GM21786 (cell line): ENCODE measurements at regions not wholly inside any gene's neighbourhood (a gene's known extent, or its start where the extent isn't known, plus 50 kb on each side); places are given as distances from the start of the nearest gene placed in this dataset.
"Not testable (repeated sequence)": the region's sequence is repeated elsewhere in the genome, so short reads cannot be mapped to it uniquely, and the experiment has no call there.

ENCODE experiments used
- ATAC-seq: cut with Tn5 transposase; IDR thresholded peaks from one replicate; pipeline ENCODE4 v1.9.1; 2021; ENCODE audit not compliant: unreplicated experiment

GRCh38 chr2:242043538-242044312, 174.2 kb downstream of the RTP5 start:
- no peak for ATAC-seq

DNA sequence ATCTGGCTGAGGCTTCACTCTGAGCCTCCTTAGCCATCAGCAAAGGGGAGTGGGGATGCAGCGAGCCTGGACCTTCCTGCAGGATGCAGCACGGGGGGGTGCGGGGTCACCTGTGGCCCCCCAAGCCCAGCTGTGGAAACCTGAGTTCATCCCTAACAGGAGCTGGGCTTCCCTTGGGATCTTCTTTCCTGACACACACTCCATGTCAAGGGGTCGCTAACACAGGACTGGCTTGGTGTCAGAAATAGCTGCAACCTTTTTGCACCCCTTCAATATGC, 174.7 kb downstream of the RTP5 start:
- no peak for ATAC-seq

- ATAC-seq, result not testable (repeated sequence)
Observed at GRCh38 chr2:242045596-242046144, 176.1 kb downstream of the RTP5 start.

DNA sequence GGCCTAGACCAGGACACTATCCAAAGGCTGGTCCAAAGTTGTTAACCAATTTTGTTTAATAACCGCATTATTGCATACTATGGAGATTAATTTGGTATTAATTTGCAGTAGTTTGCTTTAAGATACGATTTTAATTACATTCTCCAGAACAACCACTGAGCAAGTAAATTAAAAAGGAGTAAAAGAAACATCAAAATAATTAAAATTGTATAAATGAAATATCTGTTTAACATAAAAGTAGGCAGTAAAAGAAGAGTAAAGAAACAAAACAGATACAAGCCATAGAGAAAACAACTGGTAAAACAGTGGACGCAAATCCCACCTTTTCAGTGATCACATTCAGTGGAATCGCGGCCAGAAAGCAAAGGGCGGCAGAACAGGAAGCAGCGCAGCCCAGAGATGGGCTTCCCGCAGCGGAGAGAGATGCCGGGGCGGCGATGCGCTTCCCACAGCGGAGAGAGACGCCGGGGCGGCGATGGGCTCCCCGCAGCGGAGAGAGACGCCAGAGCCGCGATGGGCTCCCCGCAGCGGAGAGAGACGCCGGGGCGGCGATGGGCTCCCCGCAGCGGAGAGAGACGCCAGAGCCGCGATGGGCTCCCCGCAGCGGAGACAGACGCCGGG, 176.8 kb downstream of the RTP5 start:
- ATAC-seq, result no peak

DNA sequence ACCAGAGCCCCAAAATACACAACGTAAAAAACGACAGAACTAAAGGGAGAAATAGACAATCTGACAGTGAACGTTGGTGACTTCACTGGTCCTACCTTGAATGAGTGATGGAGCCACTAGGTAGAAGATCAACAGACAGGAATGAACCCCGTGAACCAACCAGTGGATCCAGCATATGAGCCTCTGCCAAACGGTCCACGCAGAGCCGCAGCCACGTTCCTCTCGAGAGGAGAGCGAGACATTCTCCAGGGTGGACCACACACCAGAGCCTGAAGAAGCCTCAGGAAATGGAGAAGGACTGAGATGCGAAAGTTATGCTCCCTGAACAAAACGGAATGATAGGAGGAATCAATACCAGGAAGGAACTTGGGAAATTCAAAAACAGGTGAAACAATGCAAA, 178.4 kb downstream of the RTP5 start:
- ATAC-seq, result no peak

DNA sequence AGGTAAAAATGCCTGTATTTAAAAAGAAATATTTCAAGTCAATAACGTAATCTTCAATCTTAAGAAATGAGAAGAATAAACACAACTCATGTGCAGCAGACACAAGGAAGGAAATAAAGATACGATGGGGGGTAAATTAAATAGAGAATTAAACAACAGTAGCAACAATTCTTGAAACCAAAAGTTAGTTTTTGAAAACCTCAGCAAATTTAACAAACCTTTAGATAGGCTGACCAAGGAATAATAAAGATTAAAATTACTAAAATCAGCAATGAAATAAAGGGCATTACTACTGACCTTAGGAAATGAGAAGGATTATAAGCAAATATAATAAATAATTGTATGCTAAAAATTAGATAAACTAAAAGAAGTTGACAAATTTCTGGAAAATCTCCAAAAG, 178.9 kb downstream of the RTP5 start:
- no peak for ATAC-seq

DNA sequence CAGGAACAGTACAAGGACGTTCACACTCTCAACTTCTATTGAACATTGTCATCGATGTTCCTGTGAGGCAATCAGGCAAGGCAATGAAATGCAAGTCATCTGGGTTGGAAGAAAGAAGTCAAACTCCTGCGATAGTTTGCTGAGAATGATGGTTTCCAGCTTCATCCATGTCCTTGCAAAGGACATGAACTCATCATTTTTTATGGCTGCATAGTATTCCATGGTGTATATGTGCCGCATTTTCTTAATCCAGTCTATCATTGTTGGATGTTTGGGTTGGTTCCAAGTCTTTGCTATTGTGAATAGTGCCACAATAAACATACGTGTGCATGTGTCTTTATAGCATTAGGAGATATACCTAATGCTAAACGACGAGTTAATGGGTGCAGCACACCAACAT, 180.0 kb downstream of the RTP5 start:
- ATAC-seq, result not testable (repeated sequence)

GRCh38 chr2:242051463-242051862, 181.9 kb downstream of the RTP5 start:
- no peak for ATAC-seq

- no peak for ATAC-seq
Observed at GRCh38 chr2:242052421-242052820, 182.9 kb downstream of the RTP5 start.

GRCh38 chr2:242053921-242054320, 184.4 kb downstream of the RTP5 start:
- ATAC-seq, result no peak

DNA sequence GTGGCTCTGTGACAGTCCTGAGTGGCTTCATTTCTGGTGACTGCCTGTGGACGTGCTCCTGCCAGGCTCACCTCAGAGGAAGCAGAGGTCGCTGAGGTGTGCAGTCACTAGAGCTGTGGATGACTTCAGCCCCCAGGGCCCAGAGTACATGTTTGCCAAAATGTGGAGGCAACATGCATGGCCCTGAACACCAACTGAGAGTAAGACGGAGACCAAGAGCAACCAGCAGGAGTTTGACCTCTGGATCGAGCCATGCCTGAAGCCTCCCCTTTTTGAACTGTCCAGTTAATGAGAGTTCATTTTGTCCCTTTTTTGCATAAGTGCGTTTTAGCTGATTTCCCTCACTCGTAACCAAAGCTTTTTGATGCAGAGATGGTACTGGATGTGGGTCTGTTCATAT, 184.9 kb downstream of the RTP5 start:
- no peak for ATAC-seq

- no peak for ATAC-seq
Observed at GRCh38 chr2:242054881-242055801, 185.6 kb downstream of the RTP5 start.

- no peak for ATAC-seq
Observed at GRCh38 chr2:242056026-242056425, 186.5 kb downstream of the RTP5 start.

DNA sequence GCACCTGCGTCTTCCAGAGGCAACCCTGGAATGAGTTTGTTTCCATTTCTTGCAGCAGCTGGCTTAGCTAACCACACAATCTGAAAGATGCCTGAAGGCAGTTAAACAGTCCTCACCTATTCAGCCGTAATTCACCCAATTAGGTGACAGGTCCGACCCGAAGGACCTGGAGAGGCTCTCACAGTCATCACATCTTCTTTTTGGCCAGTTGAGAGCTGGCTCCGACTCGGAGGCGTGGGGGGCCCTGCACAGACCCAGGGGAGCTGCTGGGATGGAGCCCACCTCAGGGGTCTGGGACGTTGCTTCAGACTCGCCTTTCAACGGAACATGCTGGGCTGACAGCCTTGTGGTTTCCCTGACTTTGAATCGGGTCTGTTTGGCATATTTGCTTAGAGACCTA, 187.3 kb downstream of the RTP5 start:
- no peak for ATAC-seq

DNA sequence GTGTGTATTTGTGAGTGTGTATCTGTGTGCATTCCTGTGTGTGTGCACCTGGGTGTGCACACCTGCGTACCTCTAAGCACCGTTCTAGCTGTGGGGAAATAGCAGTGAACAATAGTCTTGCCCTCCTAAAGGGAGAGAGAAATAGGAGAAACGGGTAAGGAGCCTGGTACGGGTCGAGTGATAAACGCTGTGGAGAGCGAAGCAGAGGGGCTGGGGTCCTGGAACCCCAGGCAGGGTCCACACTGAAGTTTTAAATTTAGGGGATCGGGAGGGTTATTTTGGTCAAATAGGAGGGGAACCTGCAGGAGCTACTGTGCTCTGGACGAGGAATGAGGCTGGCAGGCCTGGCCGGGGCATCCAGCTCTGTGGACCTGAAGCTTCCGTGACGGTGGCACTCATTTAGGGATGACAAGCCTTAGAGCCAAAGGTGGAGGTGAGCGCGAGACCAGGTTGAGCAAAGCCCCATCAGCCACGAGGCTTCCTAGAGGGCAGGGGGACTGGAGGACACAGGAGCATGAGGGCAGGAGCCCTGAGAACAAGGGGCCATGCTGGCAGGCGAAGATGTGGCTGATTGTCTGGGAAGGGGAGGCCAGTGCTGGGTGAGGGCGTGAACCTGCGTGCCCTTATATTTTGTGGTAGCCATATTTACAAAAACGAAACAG, 188.0 kb downstream of the RTP5 start:
- no peak for ATAC-seq

- no peak for ATAC-seq
Observed at GRCh38 chr2:242058116-242058680, 188.7 kb downstream of the RTP5 start.

DNA sequence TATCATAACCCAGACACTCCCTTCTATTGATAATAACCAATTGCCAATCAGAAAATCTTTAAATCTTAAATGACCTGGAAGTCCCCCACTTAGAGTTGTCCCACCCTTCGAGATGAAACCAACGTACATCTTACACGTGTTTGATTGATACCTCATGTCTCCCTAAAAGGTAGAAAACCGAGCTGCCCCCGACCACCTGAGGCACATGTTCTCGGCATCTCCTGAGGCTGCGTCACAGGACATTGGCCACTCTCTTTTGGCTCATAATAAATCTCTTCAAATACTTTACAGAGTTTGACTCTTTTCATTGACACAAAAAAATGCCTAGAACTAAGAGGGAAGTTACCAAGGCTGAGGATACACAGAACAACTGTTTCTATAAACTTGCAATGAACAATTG, 190.0 kb downstream of the RTP5 start:
- no peak for ATAC-seq

DNA sequence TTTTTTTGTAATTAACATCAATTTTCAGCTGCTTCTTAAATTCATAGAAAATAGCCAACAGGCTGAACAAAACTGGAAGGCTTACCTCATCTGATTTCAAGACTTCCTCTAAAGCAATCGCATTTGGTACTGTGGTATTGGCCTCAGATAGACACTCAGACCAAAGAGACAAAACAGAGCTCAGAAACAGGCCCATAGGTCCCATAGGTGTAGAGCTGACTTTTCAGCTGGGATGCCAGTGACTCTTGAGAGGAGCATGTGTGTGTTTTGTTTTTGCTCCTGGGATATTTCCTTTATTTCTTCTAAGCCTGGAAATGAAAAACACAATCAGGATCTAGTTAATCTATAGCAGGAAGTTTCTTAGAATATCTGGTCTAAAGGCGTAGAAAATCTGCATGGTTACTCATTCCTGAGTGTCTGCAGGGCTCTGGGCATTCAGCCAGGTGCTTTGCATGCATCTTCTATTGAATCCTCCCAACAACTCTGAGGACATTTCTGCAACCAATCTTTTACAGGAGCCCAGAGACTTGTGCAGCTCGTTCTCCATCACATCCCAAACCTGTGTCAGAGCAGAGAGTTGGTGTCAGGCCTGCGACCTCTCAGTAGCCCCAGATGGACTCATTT, 190.8 kb downstream of the RTP5 start:
- ATAC-seq, result no peak

DNA sequence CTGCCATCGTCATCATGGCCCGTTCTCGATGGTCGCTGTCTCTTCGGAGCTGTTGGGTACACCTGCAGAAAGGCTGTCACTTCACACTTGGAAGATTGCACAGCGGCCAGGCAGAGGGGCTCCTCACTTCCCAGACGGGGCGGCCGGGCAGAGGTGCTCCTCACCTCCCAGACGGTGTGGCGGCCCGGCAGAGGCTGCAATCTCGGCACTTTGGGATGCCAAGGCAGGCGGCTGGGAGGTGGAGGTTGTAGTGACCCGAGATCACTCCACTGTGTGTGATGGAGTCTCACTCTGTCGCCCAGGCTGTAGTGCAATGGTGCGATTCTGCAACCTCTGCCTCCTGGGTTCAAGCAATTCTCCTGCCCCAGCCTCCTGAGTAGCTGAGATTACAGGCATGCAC, 192.4 kb downstream of the RTP5 start:
- ATAC-seq, result not testable (repeated sequence)

- ATAC-seq, result no peak
Observed at GRCh38 chr2:242063436-242063835, 193.9 kb downstream of the RTP5 start.
